ENCODE measurements at regions not wholly inside any gene's neighbourhood (a gene's known extent, or its start where the extent isn't known, plus 50 kb on each side); places are given as distances from the start of the nearest gene placed in this dataset.

DNA sequence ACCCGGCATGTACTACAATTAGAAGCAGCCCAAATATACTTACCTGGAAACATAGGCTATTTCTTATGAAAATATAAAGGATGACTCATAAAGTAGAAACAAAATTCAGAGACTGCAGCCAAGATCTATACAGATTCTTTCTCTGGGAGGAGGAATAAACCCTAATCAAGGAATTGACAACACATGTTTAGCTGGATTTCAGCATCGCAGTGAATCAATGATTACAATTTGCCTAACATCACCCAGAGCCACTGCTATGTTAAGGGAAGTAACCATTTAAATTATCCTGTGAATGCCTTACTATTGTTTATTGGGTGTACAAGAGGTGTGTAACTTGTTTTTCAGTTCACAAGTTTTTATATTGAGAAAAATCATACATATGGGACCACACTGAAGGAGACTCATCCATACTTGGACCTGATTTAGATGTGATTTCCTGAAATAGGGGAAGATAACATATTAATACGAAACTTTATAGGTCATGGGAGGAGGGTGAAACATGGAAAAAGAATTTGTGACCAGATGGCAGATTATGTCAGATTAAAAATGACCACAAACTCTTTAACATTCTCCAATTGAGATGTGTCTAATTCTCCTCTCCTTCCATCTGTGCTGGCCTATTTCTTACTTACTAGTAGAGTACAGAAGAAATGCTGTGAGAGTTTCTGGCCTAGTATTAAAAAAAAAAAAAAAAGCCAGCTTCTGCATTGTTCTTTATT lies 1168.4 kb downstream of the SLITRK1 start:
- TF ChIP-seq CTCF (IDR thresholded peaks at IDR 0.05) (no peak), RFX5 (IDR thresholded peaks at IDR 0.05) (no peak), EHMT2 (IDR thresholded peaks at IDR 0.05; ENCODE audit: low read depth) (no peak)

Measured in A549 (cell line).